Liver (tissue), 3 donors: ENCODE measurements at regions not wholly inside any gene's neighbourhood (a gene's known extent, or its start where the extent isn't known, plus 50 kb on each side); places are given as distances from the start of the nearest gene placed in this dataset.

Source experiments
- EGR1 ChIP-seq, 2 donors: IDR thresholded peaks; 2 replicates each; pipeline ENCODE4 v1.6.1; 2016 to 2018; ENCODE audit warnings: antibody characterized with exemption in 2 of 2, low read depth in 2 of 2
- FOXA1 ChIP-seq: IDR thresholded peaks from 2 replicates; pipeline ENCODE4 v1.6.1; 2016; ENCODE audit warnings: antibody characterized with exemption
- GABPA ChIP-seq, 2 donors: IDR thresholded peaks in 1 of 2; conservative IDR thresholded peaks in 1 of 2; 2 replicates each; pipeline ENCODE4 v1.6.1; 2016; ENCODE audit warnings: antibody characterized with exemption in 2 of 2, mild to moderate bottlenecking in 1 of 2, moderate library complexity in 1 of 2
- JUND ChIP-seq, 2 donors: IDR thresholded peaks; 2 replicates each; pipeline ENCODE4 v1.6.1; 2016; ENCODE audit warnings: antibody characterized with exemption in 2 of 2
- RAD21 ChIP-seq, 2 donors: IDR thresholded peaks; 2 replicates each; pipeline ENCODE4 v1.6.1; 2016; ENCODE audit warnings: antibody characterized with exemption in 2 of 2, mild to moderate bottlenecking in 2 of 2
- RXRA ChIP-seq, 2 donors: IDR thresholded peaks; 2 replicates each; pipeline ENCODE4 v1.6.1; 2017 to 2018; ENCODE audit warnings: antibody characterized with exemption in 2 of 2, mild to moderate bottlenecking in 1 of 2
- SP1 ChIP-seq: IDR thresholded peaks from 2 replicates; pipeline ENCODE4 v1.6.1; 2018; ENCODE audit warnings: antibody characterized with exemption, mild to moderate bottlenecking
- TAF1 ChIP-seq: conservative IDR thresholded peaks from 2 replicates; pipeline ENCODE4 v1.6.1; 2016; ENCODE audit warnings: antibody characterized with exemption, mild to moderate bottlenecking
- YY1 ChIP-seq: IDR thresholded peaks from 2 replicates; pipeline ENCODE4 v1.6.1; 2016; ENCODE audit warnings: antibody characterized with exemption, mild to moderate bottlenecking
- TF ChIP-seq, protein P1 (sequence below): fragments of 150-350 bp; IDR thresholded peaks from 2 replicates; pipeline ENCODE4 v1.5.1; 2017; ENCODE audit warnings: improper control_type of control experiment, low read depth, low read length; ENCODE audit not compliant: missing input control
- TF ChIP-seq, protein P2 (sequence below): IDR thresholded peaks from 2 replicates; pipeline ENCODE4 v1.6.1; 2016; ENCODE audit warnings: antibody characterized with exemption
- TF ChIP-seq, protein P3 (sequence below): IDR thresholded peaks from 2 replicates; pipeline ENCODE4 v1.6.1; 2016; ENCODE audit warnings: antibody characterized with exemption
- TF ChIP-seq, protein P4 (sequence below): IDR thresholded peaks from 2 replicates; pipeline ENCODE4 v1.6.1; 2016; ENCODE audit warnings: antibody characterized with exemption, mild to moderate bottlenecking
- donor health status: healthy.
- donor health status: healthy.

DNA sequence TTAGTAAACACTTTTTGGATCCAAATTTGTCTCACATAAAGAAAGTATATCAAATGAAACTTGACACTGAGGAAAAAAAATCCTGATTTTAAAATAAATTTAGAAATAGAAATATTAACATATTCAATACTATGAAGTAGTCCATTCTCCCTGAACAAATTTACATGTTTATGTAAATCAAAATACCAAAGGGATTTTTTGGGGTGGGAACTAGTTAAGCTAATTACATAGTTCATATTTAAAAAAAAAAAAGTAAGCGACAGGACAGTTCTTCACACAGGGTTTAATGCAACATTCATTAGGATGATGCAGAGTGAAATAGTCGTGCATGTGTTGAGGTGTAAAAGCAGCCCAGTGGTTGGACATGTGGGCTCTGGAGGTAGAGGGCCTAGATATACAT, 433.5 kb upstream of the B3GALT2 start:
- TF ChIP-seq RAD21 (IDR thresholded peaks at IDR 0.05) = no peak
- TF ChIP-seq, protein P1, sequence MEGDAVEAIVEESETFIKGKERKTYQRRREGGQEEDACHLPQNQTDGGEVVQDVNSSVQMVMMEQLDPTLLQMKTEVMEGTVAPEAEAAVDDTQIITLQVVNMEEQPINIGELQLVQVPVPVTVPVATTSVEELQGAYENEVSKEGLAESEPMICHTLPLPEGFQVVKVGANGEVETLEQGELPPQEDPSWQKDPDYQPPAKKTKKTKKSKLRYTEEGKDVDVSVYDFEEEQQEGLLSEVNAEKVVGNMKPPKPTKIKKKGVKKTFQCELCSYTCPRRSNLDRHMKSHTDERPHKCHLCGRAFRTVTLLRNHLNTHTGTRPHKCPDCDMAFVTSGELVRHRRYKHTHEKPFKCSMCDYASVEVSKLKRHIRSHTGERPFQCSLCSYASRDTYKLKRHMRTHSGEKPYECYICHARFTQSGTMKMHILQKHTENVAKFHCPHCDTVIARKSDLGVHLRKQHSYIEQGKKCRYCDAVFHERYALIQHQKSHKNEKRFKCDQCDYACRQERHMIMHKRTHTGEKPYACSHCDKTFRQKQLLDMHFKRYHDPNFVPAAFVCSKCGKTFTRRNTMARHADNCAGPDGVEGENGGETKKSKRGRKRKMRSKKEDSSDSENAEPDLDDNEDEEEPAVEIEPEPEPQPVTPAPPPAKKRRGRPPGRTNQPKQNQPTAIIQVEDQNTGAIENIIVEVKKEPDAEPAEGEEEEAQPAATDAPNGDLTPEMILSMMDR = no peak
- TF ChIP-seq TAF1 = no peak
- TF ChIP-seq, protein P2, sequence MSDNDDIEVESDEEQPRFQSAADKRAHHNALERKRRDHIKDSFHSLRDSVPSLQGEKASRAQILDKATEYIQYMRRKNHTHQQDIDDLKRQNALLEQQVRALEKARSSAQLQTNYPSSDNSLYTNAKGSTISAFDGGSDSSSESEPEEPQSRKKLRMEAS = no peak
- TF ChIP-seq, protein P3, sequence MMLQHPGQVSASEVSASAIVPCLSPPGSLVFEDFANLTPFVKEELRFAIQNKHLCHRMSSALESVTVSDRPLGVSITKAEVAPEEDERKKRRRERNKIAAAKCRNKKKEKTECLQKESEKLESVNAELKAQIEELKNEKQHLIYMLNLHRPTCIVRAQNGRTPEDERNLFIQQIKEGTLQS = no peak
- TF ChIP-seq JUND (IDR thresholded peaks at IDR 0.05) = no peak
- TF ChIP-seq, protein P4, sequence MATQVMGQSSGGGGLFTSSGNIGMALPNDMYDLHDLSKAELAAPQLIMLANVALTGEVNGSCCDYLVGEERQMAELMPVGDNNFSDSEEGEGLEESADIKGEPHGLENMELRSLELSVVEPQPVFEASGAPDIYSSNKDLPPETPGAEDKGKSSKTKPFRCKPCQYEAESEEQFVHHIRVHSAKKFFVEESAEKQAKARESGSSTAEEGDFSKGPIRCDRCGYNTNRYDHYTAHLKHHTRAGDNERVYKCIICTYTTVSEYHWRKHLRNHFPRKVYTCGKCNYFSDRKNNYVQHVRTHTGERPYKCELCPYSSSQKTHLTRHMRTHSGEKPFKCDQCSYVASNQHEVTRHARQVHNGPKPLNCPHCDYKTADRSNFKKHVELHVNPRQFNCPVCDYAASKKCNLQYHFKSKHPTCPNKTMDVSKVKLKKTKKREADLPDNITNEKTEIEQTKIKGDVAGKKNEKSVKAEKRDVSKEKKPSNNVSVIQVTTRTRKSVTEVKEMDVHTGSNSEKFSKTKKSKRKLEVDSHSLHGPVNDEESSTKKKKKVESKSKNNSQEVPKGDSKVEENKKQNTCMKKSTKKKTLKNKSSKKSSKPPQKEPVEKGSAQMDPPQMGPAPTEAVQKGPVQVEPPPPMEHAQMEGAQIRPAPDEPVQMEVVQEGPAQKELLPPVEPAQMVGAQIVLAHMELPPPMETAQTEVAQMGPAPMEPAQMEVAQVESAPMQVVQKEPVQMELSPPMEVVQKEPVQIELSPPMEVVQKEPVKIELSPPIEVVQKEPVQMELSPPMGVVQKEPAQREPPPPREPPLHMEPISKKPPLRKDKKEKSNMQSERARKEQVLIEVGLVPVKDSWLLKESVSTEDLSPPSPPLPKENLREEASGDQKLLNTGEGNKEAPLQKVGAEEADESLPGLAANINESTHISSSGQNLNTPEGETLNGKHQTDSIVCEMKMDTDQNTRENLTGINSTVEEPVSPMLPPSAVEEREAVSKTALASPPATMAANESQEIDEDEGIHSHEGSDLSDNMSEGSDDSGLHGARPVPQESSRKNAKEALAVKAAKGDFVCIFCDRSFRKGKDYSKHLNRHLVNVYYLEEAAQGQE = no peak
- no peak for TF ChIP-seq SP1
- no peak for TF ChIP-seq GABPA (IDR thresholded peaks at IDR 0.05 in 1 of 2, conservative IDR thresholded peaks at IDR 0.05 in 1 of 2)
- TF ChIP-seq YY1 = no peak
- no peak for TF ChIP-seq EGR1 (IDR thresholded peaks at IDR 0.05; ENCODE audit: low read depth in 2 of 2)
- no peak for TF ChIP-seq FOXA1
- no peak for TF ChIP-seq RXRA (IDR thresholded peaks at IDR 0.05)
